ENCODE measurements at regions not wholly inside any gene's neighbourhood (a gene's known extent, or its start where the extent isn't known, plus 50 kb on each side); places are given as distances from the start of the nearest gene placed in this dataset.
"Not testable (repeated sequence)": the region's sequence is repeated elsewhere in the genome, so short reads cannot be mapped to it uniquely, and the experiment has no call there.

DNA sequence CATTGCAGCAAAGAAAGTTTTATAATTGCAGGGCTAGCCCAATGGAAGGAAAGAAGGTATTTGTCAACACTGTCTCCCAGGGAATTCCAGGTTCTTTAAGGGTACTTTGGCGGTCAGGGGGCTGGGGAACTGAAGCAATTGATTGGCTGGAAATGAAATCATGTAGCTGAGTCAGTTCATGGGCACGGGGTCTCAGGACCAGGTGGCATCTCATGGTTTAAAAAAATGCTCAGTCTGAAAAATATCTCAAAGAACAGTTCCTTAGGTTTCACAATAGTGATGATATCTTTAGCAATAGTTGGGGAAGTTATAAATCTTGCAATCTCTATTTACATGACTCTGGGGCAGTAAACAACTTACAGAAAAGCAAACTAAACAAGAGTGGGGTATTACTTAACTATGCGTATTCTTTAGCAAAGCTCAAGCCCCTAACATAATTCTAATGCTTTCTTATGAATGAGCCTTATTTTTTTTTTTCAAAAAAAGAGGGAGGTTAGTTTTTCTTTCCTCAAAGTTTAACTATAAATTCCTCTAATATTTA, 376.9 kb upstream of the NRG3 start:
- DNase-seq = no peak

DNA sequence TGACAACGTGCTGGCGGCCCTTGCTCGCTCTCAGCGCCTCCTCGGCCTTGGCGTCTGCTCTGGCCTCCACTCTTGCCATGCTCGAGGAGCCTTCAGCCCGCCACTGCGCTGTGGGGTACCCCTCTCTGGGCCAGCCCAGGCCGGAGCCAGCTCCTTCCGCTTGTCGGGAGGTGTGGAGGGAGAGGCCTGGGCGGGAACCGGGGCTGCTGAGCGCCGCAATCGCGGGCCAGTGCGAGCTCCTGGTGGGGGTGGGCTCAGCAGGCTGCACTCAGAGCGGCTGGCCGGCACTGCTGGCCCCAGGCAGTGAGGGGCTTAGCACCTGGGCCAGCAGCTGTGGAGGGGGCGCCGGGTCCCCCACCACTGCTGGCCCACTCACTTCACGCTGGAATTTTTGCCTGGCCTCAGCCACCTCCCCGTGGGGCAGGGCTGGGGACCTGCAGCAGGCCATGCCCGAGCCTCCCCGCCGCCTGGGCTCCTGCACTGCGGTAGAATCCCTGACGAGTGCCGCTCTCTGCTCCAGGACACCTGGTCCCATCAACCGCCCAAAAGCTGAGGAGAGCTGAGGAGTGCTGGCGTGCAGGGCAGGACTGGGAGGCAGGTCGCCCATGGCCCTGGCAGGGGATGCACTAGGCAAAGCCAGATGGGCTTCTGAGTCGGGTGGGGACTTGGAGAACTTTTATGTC, 372.2 kb upstream of the NRG3 start:
- DNase-seq = no peak

DNA sequence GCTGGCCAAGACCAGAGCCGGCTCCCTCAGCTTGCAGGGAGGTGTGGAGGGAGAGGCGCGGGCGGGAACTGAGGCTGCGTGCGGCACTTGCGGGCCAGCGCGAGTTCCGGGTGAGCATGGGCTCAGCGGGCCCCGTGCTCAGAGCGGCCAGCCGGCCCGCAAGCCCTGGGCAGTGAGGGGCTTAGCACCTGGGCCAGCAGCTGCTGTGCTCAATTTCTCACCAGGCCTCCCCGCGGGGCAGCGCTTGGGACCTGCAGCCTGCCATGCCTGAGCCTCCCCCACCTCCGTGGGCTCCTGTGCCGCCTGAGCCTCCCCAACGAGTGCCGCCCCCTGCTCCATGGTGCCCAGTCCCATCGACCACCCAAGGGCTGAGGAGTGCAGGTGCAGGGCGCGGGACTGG, 369.2 kb upstream of the NRG3 start:
- DNase-seq = not testable (repeated sequence)

DNA sequence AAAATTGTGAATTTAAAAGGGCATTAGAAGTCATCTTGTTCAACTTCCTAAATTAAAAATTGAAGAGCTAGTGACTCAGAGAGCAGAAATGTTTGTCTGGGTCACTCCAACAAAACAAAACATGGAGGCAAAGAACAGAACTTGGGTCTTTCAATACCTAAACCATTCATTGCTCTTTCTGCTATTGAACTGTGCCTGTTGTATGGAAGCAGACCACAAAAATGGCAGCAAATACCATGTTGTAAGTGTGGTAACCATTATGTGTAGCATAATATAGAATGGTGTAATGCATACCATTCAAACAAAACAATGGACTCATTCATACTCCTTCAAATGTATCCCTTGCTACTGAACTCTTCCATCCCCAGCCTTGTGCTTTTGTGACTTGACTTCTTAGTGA, 360.2 kb upstream of the NRG3 start:
- DNase-seq = no peak

DNA sequence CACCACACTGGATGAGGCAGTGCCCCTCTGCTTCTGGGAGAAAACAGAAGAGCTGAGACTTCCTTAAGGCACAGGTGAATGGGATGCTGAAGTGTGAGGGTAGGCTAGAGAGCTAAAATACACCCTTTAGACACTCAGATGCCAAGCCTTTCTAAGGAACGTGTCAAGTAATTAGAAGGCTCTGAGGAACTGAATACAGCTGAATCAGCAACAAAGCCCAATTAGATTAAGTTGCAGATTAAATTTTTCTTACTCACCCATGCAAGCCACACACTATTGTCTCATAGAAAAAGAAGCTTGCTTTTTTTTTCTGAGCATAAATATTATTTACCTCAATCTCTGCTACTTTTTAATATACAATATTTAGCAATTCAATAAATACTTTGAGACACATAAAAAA, 354.3 kb upstream of the NRG3 start:
- DNase-seq = no peak

DNA sequence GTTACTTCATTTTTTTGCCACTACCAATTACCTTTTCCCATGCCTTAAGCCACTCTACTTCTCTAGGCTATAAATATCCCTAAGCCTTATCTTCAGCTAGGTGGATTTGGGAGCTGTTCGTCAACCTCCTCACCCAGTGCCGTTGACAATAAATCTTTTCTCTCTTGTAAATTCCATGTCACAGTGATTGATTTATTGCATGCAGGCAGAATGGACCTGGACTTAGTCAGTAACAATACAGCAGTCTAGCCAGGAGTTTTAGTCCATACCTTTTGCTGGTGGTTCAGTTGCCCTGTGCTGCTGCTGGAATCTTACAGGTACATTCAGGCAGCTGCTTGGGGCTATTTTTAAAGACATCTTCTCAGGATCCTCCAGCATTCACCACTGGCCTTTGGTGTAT, 350.5 kb upstream of the NRG3 start:
- no peak for DNase-seq

DNA sequence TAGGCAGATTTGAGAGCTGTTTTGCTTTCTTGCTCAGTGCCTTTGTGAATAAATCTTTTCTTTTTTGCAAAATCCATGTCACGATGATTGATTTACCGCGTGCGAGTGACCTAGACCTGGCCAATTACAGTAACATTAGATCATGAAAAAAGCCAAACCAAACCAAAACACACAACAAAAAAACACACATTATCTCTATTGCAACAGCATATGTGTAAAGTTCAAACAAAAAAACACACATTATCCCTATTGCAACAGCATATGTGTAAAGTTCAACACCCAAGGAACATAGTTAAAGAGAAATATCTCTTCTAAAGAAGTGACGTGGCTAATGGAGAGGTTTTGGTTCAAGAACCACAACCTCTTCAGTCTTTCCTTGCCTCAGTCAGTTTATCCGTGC, 342.6 kb upstream of the NRG3 start:
- no peak for DNase-seq

DNA sequence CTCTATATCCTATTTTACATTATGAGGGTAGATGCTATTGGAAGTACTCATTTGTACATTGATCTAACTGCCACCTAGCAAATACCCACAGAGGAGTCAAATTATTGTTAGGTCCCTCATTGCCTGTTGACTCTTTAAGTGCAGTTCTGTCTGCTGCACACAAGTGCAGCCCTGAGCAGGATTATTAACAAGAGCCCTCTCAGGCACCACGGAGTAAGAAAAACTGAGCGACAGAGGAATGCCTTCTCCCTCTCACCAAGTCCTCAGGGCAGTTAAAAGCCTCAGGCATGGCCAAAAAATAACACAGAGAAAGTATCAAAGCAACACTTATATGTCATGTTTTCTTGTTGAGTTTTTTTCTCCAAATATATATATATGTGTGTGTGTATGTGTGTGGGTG, 340.0 kb upstream of the NRG3 start:
- no peak for DNase-seq

DNA sequence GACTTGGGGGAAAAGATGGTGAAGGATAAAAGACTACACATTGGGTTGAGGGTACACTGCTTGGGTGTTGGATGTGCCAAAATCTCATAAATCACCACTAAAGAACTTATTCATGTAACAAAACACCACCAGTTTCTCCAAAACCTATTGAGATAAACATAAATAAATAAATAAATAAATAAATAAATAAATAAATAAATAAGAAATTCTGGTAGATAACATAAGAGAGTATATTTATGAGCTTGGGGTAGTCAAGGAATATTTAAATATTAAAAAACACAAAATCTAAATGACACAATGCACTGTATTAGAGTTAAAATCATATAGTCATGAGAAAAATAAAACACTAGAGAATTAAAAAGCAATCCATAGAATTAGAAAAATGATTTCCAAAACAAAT, 333.5 kb upstream of the NRG3 start:
- no peak for DNase-seq

DNA sequence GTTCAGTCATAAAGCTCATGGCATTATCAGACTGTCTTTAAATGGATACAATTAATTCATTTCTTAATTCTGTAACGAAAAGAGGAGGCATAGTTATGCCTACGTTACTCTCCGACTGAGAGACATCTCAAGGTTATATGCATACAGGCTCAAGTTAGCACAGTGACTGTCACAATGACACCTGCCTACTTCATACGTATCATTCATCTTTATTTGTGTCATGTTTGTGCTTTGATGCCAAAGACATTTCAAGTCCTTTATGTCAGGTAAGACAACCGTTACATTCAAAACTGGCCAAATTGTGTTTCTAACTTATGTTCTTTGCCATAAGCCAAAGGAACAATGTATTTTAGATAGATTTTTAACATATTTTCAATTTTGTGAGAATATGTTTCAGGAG, 328.8 kb upstream of the NRG3 start:
- no peak for DNase-seq

DNA sequence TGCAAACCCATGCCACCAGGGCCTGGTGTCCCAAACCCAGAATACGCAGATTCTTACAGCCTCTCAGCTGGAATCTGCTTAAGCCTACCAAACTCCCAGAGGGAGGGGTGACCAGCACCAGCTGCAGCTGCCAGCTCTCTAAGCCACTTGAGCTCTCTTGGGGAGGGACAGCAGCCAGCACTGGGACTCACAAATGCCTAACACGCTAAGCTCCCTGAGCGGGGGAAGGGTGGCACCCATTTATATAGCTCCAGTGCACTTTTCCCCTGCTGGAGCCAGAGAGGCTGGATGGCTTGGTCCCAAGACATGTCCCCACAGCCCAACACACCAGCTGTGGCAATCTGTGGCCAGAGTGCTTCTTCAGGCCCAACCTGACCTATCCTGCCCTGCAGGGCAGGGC, 326.8 kb upstream of the NRG3 start:
- no peak for DNase-seq

DNA sequence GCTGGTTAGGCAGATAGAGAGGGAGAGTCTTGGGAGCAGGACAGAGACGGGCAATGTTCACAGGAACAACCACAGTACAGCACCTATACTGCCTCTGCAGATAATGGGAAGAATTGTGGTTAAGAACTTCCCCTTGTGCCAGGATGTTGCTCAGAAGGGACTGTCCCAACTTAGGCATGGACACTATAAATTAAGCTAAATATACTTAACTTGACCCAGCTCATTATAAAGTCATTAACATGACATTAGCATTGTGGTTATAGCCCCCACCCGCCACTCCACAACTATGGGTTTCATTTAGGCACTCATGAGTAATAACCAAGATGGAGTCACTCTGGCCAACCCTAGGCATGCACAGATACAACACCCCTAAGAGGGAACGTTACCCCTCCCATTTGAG, 310.9 kb upstream of the NRG3 start:
- DNase-seq = no peak

DNA sequence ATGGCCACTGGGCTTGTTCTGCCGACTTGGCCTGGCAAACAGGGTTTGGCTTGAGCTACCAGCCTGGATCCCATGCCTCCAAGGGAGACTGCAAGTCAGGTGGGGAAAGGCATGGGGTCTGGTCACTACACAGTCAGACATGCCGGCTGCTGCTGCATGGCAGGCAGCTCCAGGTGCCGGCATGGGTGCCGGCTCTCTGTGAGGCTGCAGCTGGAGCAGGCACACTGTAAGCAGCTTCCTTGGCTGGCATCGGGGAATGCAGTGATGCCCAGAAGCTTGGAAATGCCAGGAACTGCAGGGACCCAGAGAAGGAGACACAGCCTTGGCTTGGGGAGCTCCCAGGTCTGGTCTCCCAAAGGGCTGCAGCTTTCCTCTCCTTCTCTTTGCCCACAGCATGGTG, 305.5 kb upstream of the NRG3 start:
- no peak for DNase-seq

DNA sequence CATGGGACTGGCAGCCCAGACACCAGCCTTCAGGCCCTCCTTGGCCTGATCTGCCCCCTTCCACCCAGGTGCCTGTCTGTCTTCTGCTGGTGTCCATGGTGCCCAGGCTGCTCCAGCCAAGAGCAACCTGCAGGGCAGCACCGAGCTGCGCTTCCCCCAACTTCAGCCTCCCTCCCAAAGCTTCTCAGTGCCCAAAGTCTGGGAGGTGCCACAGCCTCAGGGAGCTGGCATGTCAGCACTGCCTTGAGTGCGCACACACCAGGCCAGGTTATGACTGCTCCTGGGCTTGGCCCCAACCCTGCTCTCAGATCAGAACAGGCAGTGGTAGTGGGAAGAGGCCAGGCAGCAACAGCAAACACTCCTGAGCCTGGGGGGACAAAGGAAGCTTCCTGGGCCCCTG, 304.6 kb upstream of the NRG3 start:
- no peak for DNase-seq

DNA sequence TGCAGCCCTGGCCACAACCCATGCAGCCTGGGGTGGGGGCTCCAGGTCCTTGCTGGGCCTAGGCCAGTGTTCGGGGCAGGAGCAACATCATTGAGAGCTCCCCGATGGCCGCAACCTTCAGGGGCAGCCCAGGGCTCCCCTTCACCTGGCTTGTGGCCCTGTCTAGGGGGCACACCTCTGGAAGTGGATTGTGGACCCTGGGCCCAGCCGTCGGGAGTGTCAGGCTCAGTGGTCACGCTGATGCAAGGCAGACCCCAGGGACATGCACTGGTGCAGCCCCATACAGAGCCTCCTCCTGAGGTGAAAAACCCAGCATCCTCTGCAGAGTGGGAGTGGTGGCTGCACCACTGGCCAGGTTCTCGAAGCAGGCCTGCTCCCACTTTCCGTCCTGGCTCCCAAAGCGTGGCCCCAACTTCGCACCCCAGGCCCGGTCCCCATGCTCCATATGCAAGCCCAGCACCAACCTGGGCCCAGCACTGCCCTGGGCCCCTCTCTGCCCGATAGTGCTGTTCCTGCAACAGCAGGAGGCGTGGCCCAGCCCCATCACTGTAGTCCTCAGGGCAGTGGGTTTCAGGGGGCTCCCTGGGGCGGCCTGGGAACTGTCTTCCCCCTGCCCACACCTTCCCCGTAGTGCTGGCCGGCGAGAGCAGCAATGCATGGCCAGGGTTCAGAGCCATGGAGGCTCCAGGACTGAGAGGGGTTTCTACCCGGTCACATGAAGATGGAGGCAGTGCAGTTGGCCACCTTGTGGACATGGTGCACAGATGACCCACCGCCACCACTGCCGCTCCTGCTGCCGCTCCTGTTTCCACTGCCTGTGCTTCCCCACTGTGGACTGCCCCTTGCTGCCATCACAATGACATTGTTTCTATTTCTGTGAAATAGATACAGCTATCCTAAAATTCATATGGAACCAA, 303.9 kb upstream of the NRG3 start:
- DNase-seq = no peak

DNA sequence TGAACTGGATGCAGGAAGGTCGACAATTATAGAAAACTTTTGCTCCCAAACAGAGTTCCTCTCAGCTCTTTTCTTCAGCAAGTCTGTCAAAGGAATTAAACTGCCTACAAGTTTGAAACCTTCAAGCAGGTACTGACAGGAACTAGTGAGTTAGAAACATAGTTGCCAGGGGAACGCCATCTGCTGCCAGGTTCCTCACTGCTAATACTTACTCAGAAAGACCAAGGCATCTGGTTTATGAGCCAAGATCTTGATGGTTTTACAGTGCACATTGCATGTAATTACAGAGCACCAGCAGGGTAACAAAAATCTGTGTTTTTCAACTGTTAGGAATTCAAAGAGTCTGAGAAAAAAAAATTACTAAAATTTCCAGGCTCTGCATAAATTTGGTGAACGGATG, 300.0 kb upstream of the NRG3 start:
- no peak for DNase-seq

DNA sequence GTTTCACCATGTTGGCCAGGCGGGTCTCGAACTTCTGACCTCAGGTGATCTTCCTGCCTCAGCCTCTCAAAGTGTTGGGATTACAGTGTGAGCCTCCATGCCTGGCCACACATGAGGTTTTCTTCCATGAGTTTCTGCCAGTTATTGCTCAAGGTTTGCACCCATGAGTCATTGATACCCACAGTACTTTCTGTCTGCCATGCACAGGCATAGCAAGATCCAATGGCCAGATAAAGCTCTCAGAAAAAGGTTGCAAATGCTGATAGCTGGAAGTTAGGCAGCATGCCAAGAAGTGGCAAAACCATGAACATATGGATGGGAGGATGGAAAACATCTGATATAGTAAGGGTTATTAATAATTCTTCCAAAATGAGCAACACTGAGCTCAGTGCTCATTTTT, 298.7 kb upstream of the NRG3 start:
- no peak for DNase-seq

DNA sequence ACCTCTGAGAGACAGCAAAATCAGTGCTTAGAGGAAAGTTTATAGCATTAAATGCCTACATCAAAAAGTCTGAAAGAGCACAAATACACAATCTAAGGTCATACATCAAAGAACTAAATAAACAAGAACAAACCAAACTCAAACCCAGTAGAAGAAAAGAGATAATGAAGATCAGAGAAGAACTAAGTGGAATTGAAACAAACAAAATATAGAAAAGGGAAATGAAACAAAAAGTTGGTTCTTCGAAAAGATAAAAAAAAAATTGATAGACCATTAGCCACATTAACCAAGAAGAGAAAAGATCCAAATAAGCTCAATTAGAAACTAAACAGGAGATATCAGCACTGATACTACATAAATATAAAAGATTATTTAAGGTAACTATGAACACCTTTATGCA, 280.0 kb upstream of the NRG3 start:
- no peak for DNase-seq

DNA sequence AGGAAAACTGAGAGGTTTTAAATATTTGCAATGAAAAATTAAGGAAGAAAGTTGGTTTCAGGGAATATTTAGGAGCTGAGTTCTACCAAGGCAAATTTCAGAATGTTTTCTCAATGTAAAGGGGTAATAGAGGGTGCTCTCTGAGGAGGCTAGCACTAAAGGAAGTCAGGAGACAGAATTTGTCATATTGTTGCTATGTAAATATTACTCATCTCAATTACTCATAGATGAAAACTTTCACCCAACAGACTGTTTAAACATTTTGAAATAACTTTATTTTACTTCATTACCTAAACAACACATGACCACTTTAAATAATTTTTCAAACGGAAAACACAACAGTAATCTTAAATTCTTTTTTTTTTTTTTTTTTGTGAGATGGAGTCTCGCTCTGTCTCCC, 274.8 kb upstream of the NRG3 start:
- no peak for DNase-seq

DNA sequence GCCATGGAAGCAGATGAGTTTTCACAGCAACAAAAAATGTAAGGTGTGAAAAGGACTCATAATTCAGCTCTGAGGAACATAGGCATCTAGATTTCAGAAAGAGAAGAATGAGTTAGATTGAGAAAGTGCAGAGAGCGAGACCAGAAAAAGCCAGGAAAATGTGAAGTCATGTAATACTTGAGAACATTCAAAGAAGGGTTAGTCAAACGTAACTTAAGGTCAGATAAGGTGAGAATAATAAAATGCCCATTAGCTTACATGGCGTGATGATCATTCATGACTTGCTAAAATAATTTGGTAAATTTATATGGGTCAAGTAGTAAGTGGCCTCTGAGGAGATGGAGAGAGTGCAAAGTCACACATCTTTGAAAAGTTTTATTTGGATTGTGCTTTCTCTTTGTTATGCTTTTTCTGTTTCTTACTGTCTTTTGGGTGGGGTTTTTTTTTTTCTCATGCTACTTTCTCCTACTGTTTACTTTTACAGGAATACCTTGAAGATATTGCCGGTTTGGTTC, 271.8 kb upstream of the NRG3 start:
- no peak for DNase-seq

DNA sequence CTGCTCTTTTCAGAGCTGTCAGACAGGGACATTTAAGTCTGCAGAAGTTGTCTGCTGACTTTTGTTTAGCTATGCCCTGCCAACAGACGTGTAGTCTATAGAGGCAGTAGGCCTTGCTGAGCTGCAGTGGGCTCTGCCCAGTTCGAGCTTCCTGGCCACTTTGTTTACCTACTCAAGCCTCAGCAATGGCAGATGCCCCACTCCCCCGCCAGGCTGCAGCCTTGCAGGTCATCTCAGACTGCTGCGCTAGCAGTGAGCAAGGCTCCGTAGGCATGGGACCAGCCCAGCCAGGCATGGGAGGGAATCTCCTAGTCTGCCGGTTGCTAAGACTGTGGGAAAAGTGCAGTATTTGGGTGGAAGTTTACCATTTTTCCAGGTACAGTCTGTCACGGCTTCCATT, 230.5 kb upstream of the NRG3 start:
- not testable (repeated sequence) for DNase-seq

DNA sequence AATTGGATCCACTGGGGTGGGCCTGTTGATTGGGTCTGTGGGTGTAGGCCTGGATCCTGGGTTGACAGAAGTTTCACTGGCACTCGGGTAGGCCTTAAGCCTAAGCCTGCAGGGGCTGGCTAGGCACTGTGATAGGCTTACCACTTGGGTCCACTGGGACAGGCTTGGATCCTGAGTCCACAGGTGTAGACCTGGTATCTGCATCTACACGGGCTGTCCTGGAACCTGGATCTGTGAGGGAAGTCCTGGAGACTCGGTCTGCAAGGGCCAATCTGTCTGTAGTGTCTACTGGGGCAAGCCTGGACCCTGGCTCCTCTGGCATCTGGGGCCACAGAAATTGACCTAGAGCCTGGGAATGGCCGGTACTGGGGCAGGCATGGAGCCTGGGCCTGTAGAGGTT, 219.0 kb upstream of the NRG3 start:
- no peak for DNase-seq

DNA sequence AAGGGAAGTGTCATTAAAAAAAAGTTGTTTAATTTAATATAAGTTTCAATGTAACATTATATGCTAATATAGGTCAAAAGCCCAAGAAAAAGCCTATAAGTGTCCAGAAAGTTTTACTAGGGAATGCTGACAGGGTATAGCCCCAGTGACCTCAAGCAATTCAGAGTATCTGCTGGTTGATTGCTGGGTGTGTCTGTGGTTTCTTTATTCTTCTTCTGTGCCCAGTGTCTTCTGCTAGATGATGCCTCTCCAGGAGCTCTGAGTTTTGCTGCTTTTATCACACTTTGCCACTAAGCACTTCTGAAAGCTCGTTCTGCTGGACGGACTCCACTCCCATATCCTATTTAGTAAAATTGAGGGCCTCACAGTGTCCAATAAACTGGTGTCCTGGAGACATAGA, 212.2 kb upstream of the NRG3 start:
- DNase-seq = no peak

DNA sequence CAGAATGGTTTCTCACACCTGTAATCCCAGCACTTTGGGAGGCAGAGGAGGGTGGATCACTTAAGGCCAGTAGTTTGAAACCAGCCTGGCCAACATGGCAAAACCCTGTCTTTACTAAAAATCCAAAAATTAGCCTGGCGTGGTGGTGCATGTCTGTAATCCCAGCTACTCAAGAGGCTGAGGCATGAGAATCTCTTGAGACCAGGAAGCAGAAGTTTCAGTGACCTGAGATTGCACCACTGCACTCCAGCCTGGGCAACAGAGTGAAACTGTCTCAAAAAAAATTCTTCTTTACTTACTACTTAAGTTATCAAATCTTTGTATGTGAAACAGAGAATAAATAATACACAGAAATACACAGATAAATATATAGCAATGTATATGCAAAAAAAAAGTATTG, 210.2 kb upstream of the NRG3 start:
- DNase-seq = not testable (repeated sequence)

Measured in activated T-cell treated with anti-CD3 and anti-CD28 coated beads, Interleukin-2, amount 50 U/mL, for 1 hour (primary cell).